ENCODE measurements at regions not wholly inside any gene's neighbourhood (a gene's known extent, or its start where the extent isn't known, plus 50 kb on each side); places are given as distances from the start of the nearest gene placed in this dataset.

DNA sequence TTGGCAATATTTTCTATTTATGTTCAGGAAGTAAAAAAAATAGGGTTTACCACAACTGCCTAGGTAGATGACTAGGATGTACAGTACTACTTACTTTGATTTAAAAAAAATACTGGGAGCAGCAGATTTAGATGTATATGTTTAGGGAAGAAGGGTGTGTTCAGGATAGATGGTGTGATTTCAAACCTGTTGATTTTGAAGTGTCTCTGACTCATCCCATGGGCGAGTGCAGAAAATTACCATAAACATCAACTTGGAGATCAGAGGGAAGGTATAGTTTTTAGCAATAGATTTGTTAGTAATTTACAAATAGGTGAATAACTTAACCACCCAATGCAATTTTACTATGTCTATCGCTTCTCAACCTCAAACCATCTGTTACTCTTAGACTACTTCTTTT, 214.8 kb downstream of the NDFIP2 start:
- H3K4me3 Mint-ChIP-seq: no peak overlapping the region
- Histone ChIP-seq H4K8ac (replicated peaks; ENCODE audit: insufficient read length, low read depth, low read length) (no peak overlapping the region), H2BK20ac (ENCODE audit: low read depth, low read length, poor library complexity, severe bottlenecking) (no peak overlapping the region), H3K27ac (ENCODE audit: insufficient read length, low read depth, low read length) (no peak overlapping the region), H2BK120ac (ENCODE audit: low read depth, low read length, poor library complexity, severe bottlenecking) (no peak overlapping the region), H3K56ac (ENCODE audit: insufficient read length, low read depth, low read length) (no peak overlapping the region), H2BK15ac (ENCODE audit: low read depth, low read length) (no peak overlapping the region), H3K9ac (ENCODE audit: extremely low read depth, insufficient read length, low read length) (no peak overlapping the region), H3K4ac (ENCODE audit: low read depth, low read length) (no peak overlapping the region), H3K23ac (ENCODE audit: insufficient read length, low read depth, low read length) (no peak overlapping the region), H3K4me2 (ENCODE audit: insufficient read depth, insufficient read length, low read length) (no peak overlapping the region), H2BK12ac (ENCODE audit: insufficient read length, low read depth, low read length) (no peak overlapping the region), H4K20me1 (ENCODE audit: control insufficient read depth, insufficient read depth, insufficient read length) (no peaks in the 10 kb centered on the region), H3K27me3 (ENCODE audit: insufficient read depth, low read length) (no peaks in the 10 kb centered on the region), H2AK5ac (ENCODE audit: insufficient read length, low read length) (no peak overlapping the region), H3K18ac (ENCODE audit: insufficient read length, low read depth, low read length) (no peak overlapping the region), H3K79me2 (ENCODE audit: insufficient read depth, low read length) (no peaks in the 10 kb centered on the region), H4K91ac (ENCODE audit: insufficient read length, low read depth, low read length) (no peak overlapping the region), H2BK5ac (ENCODE audit: insufficient read length, low read length) (no peak overlapping the region), H3K14ac (ENCODE audit: insufficient read depth, low read length) (no peak overlapping the region), H3K79me1 (ENCODE audit: insufficient read depth, low read depth, low read length, poor library complexity, severe bottlenecking) (no peaks in the 10 kb centered on the region), H3K4me1 (ENCODE audit: insufficient read depth, low read length) (no peaks in the 10 kb centered on the region), H2AFZ (ENCODE audit: low read length) (no peak overlapping the region), H3T11ph (ENCODE audit: low read length) (no peak overlapping the region), H4K5ac (ENCODE audit: insufficient read length, low read depth, low read length) (no peak overlapping the region), H3K9me3 (ENCODE audit: control insufficient read depth, low read depth, low read length) (no peaks in the 10 kb centered on the region), H3K23me2 (ENCODE audit: insufficient read length, low read depth, low read length, poor library complexity, severe bottlenecking) (no peaks in the 10 kb centered on the region)
- DNase-seq: no peak
- TF ChIP-seq, protein P1, sequence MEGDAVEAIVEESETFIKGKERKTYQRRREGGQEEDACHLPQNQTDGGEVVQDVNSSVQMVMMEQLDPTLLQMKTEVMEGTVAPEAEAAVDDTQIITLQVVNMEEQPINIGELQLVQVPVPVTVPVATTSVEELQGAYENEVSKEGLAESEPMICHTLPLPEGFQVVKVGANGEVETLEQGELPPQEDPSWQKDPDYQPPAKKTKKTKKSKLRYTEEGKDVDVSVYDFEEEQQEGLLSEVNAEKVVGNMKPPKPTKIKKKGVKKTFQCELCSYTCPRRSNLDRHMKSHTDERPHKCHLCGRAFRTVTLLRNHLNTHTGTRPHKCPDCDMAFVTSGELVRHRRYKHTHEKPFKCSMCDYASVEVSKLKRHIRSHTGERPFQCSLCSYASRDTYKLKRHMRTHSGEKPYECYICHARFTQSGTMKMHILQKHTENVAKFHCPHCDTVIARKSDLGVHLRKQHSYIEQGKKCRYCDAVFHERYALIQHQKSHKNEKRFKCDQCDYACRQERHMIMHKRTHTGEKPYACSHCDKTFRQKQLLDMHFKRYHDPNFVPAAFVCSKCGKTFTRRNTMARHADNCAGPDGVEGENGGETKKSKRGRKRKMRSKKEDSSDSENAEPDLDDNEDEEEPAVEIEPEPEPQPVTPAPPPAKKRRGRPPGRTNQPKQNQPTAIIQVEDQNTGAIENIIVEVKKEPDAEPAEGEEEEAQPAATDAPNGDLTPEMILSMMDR (conservative IDR thresholded peaks at IDR 0.05): no peak
- H3K27ac Mint-ChIP-seq: no peak overlapping the region
- no peaks in the 10 kb centered on the region for H3K9me3 Mint-ChIP-seq
- no CpG with 5 or more reads among the region's 2 CpGs for WGBS (ENCODE audit: extremely low coverage, insufficient read length, low lambda C conversion rate)
- no peaks in the 10 kb centered on the region for H3K4me1 Mint-ChIP-seq
- no peaks in the 10 kb centered on the region for H3K36me3 Mint-ChIP-seq (ENCODE audit: insufficient read depth in 1 of 3, low read depth in 3 of 3)
- H3K27me3 Mint-ChIP-seq (ENCODE audit: low read depth): no peaks in the 10 kb centered on the region
